Activated CD4-positive, alpha-beta T cell treated with anti-CD3 and anti-CD28 coated beads, Interleukin-2, amount 50 U/mL, for 24 hours (primary cell): ENCODE measurements at regions not wholly inside any gene's neighbourhood (a gene's known extent, or its start where the extent isn't known, plus 50 kb on each side); places are given as distances from the start of the nearest gene placed in this dataset.
"Not testable (repeated sequence)": the region's sequence is repeated elsewhere in the genome, so short reads cannot be mapped to it uniquely, and the experiment has no call there.

ENCODE experiments used
- DNase-seq, 2 donors: peaks; one replicate each; pipeline ENCODE4 v3.0.0-alpha.2; 2020; ENCODE audit warnings: low read depth in 1 of 2, low spot score in 1 of 2

DNA sequence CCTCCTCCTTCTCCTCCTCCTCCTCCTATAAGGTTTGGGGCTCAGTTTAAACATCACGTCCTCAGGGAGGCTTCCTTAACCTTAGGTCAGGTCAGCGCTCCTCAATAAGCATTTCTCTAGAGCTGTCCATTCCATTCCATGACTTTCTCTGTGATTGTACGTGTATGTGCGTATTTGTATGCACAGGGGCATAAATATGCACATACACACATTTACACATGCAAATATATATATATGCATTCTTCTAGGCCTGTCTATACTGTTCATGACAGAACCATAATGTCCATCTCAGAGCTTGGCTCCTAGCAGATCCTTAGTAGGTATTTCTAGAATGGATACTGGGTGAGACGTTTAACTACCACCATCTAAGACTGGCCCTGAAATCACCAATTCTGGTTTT, 258.6 kb downstream of the STIM2 start:
- no peak for DNase-seq

DNA sequence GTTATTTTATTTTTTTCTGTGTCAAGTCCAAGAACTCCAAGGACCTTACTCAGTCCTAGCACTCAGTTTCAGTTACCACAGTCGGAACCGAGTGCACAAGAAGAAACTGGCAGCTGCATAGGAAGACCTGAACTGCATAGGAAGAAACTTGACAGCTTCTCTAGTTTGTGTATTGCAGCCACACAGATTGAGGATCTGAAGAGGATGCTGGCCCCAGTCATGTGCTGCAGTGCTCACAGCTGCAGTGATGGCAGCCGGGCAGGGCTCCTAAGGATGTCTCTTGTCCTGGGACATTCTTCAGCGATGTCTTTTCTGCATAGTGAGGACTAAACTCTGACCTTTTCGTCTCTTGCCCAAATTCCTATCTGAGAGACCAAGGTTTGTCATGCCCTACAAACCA, 261.2 kb downstream of the STIM2 start:
- DNase-seq: no peak

DNA sequence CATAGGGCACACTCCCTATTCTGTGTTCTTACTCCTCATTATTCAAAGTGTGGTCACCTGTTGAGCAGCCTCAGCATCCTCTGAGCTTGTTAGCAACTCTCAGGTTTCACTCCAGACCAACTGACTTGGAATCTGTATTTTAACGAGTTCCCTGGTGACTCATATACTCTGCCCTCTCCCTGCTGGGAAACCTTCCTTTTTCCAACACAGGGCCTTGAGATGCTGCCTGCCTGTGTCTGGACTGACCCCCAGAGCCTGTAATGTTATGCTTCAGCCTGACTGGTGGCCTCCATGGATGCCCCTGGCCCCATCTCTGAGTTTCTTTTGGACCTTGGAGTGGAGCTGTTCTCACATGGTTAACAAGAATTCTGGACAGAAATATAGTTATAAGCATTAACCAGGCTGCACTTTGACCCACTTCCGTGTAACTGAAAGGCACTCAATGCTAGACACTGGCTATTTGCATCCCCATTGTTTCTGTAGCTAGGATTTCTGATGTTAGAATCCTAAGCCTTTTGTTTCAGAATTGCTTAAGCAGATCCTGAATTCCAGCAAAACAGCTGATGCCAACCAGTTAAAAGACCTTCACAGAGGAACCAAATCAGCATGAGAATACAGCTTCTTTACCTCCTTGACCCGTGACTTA, 262.6 kb downstream of the STIM2 start:
- no peak for DNase-seq

DNA sequence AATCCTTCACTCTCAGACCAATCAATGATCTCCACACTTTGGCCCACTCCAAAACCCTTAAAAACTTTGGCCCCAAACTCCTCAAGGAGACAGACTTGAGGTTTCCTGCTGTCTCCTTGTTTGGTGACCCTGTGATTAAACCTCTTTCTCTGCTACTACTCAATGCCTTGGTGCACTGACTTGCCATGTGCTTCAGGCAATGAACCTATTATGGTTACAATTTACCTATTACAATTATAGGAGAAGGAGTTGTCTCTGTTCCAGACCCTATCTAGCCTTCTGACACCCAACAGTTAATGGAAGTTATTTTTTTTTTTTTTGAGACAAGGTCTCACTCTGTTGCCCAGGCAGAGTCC, 263.1 kb downstream of the STIM2 start:
- no peak for DNase-seq

DNA sequence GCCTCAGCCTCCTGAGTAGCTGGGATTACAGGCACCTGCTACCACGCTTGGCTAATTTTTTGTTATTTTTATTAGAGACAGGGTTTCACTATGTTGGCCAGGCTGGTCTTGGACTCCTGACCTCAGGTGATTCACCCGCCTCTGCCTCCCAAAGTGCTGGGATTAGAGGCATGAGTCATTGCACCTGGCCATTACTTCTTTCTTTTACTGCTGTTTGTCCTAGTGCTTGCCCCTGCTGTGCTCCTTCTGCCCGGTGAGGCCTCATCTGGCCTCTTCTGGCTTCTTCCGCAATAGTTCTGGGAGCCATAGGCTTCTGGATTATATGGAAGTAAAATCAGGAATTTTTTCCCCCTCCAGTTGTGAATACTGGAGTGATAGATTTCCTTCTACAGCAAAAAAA, 266.3 kb downstream of the STIM2 start:
- DNase-seq: not testable (repeated sequence)

DNA sequence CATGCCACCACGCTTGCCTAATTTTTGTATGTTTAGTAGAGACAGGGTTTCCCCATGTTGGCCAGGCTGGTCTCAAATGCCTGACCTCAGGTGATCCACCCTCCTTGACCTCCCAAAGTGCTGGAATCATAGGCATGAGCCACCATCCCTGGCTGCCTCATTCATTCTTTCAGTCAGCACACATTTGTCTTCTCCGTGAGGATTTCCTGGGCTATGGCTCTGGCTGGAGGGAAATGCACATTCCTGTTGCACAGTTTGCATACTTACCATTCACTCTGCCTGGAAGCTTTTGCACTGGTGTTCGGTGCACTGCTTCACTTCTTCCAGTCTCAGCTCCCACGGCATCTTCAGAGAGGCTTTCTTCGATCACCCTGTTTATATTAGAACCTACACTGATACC, 267.8 kb downstream of the STIM2 start:
- DNase-seq: no peak

DNA sequence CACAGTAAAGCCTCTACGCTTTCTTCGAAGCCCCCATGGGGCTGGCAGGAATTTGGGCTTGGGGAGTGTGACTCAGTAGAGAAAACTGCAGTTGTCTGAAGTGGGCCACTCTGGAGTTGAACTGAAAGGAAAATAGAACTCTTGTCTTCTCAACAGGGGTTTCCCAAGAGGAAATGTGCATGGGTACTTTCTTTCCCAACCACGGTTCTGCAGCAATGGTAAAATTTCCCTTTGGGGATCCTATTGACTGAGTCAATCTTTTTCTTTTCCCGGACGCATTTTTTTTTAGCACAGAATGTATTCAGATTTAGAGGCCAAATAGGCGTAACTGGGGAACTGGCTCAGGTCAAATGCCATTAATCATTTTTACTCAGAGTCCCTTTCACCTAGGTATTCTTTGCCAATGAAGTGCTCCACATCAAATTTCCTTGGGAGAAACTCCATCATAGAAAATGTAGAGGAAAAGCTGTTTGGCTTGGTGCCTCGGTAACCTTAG, 269.3 kb downstream of the STIM2 start:
- no peak for DNase-seq

DNA sequence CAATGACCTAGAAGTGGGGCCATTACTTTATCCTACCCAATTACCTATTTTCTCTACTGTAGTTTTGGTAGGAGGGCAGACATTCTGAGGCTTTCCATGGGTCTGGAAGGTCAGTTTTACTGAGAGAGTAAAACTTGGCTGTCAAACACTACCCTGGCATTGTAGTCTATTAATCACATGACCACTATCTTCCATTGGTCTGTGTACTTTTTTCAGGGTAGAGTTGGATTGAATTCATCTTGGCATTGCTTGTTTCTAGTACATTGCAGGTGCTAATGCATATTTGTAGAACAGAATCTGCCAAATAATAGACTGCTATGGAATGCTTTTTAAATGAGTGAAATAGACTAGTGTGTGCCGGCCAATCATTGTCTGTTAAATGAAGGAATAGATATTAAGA, 271.9 kb downstream of the STIM2 start:
- DNase-seq: no peak

DNA sequence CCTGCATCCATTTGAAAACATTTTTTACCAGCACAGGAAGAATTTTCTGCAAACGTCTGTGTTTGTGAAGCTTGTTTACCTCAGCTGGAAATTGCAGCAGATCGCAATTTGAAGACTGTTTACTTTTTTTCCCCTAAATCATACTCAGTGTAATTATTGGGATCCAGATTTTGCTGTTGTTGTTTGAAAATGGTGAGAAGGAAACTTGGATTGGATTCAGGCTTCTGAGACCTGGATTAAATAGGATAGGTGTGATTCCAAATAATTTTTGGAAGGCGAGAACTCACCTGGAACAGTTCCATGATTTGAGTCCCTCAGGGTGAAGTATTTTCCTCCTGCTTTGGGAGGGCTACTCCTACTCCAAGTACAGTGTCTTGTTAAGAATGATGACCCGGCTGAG, 279.8 kb downstream of the STIM2 start:
- DNase-seq: no peak

DNA sequence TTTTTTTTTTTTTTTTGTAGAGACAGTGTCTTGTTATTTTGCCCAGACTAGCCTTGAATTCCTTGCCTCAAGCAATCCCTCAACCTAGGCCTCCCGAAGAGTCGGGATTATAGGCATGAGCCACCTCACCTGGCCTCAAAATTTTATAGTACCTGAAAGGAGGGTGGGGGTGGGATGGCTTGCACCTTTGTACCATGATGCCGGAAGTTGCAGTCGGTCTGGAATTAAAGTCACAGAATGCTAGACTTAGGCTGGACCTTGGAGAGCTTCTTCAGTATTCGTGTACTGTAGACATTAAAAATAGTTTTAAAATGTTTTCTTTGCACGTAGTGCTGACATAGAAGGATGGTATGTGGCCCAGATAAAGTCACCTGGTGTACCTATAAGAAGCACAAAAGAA, 280.9 kb downstream of the STIM2 start:
- DNase-seq: no peak

DNA sequence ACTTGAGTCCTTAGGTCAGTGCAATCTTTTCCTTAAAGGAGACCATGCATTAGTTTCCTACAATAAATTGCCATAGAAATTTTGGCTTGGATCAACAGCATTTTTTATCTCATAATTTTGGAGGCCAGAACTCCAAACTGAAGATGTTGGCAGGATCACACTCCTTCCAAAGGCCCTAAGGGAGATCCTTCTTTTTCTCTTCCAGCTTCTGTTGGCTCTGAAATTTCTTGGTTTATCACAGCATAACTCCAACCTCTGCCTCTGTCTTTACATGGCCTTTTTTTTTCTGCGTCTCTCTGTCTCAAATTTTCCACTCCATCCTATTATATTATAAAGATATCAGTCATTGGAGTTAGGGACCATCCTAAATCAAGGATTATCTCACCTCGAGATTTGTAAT, 282.2 kb downstream of the STIM2 start:
- DNase-seq: no peak

DNA sequence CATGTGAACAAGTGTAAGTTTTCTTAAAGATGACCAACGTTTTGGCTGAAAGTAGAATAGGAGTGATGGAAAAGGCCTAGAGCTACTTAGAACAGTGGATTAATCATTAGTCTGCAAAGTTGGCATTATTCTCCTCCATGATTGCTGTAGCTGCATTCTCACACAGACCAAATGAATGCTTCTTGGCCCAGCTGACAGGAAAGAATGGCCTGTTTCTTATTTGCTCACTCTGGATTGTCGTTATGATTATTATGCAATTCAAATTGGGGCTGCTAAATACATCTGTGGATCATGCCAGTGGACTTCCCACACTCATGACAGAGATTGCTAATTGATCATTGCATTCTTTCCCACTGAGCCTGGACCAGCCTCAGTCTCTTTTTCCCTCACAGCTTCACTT, 285.0 kb downstream of the STIM2 start:
- no peak for DNase-seq

DNA sequence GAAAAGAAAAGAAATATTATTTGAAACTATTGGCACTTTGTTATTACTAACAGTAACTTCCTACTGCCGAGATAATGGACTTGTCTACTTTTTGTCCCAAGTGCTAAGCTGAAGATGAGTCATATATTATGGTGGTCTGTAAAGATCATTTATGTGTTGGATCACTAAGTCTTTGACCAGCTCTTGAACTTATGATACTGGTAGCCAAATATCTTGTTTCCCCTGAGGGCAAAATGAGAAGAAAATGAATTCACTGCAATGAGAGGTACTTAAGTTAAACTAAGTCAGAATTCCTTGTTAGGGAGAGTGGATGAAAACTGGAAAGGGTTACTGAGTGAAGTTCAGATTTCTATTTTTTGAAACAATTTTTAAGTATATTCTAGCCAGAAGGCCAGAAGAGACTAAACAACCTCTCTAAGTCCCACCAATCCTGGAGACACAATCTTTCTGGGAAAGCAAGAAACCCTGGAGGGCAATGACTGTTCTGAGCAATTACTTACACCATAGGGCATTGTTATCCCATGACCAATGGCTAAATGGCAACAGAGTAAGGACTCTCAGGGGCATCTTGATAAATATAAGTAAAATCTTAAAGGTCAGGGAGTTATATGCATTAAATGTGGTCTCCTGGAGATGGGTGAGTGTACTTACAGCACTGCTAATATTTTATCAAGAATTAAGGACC, 287.7 kb downstream of the STIM2 start:
- no peak for DNase-seq

DNA sequence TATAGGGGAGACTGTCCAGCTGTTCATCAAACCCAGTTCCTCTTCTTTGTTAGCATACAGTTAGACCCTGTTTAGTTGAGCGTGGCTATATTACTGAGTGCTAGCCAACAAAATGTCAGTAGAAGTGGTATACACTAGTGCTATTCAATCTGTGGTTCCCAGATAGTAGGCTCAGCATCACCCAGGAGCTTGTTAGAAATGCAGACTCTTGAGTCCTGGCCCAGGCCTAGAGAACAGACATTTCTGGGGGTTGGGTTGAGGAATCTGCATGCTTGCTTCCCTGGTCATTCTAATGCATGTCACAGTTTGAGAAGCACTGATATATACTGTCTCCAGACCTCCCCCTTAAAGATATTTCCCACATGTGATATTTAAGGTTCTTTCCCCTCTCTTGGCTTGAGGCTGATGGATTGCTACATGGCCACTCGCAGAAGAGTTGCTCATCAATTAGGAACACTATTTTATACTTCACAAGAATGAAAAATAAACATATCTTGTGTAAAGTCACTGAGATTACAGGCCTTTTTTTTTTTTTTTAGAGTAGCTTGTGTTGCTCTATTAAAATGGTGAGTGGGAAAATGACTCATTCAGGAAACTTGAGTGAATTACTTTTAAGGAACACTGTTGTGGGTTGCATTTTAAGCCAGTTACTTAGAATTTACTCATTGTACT, 289.0 kb downstream of the STIM2 start:
- DNase-seq: no peak

DNA sequence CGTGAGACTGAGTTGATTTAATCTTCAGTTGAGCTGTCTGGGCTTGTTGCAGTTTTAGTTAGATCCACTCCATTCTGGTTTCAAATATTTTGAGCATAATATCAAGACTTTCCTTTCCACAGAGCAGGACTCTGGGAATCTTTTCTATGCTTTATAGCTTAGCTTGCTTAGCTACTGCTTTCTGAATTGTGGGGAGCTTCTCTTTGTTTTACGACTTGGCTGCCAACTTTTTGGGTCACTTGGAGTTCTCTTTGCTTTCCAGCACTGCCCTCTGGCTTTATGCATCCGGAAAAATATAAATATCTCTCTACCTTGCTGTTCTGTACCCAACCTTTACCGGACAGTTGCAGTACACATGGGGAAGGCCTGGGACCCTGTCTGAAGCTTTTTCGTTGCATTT, 292.1 kb downstream of the STIM2 start:
- DNase-seq: no peak

DNA sequence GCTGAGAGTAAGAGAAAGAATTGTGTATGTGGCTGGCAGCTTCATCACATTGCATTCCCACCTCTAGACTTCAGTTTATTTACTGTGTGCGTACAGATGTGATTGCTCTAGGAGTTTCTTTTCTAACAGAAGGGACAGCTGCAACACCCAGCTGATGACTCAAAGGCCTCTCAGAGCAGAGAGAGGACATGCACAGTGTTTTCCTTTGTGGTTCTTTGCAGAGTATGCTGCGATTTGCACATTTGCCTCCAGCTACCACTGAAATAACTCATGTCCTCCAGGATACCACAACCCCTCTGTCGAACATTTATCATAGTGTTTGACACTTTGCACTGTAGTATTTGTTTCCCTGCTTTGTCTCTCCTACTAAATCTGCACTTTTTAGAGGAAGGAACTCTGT, 294.1 kb downstream of the STIM2 start:
- DNase-seq: no peak

DNA sequence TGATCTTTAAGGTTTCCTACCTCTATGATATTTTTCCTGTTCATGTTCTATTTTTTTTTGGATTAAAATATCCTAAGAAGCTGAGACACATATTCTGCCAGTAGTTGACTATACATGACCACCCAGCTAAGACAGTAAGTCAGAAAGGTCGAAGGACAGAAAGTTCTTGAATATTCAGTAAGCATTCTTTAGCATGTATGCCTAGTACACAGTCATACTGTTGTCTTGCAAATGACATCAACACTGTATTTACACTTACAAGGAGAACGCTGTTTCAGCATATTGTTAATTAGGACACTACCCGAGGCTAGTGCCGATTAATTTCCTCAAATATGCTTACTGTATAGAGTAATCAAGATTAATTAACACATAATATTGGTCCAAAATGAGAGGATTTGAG, 300.6 kb downstream of the STIM2 start:
- no peak for DNase-seq

DNA sequence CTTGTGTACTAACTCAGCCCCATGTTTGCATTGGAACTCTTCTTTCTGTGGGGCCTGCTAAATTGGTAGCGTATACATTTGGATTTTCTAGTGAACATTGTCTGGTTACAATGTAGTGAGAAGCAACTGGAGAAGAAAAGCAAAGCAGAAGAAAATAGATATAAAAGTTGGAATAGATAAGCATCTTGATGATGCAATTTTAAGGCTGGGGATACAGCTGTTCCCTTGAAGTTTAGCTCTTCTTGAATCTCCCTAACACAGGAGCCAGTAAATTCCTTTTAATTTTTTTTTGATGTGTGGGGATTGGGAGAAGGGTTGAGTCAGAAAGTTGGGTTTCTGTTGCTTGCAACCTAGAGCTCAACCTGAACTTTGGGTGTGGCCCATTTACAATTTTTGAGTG, 308.1 kb downstream of the STIM2 start:
- no peak for DNase-seq

DNA sequence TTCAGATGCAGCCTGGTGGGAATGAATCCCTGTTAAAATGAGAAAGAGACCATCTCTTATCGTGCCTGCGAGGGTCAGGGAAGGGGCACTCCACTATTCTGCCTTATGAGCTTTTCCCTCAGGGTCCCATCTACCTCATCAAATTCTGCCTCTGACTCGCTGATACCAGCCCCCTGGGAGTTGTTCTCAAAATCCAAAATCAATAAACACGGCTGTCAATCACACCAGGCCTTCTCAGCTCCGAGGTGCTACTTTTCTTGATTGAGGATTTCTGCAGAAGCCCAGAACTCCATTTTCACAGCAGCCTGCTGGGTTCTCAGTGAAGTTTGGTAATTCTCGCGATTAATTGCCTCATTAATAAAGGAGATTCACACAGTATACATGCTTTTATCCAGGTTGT, 312.6 kb downstream of the STIM2 start:
- DNase-seq: no peak

DNA sequence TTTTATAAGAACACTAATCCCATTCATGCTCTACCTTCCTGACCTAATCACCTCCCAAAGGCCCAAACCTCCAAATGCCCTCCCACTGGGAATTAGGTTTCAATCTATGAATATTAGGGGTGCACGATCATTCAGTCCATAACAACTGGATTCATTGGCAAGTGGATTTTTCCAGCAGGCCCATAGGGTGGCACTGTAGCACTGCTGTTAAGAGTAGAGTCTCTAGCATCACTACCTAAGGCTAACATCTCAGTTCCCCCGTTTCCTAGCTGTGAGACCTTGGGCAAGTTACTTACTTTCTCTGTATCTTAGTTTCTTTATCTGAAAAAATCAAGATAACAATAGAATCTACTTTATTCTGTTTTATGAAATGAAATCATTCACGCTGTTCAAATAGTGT, 315.8 kb downstream of the STIM2 start:
- DNase-seq: no peak

DNA sequence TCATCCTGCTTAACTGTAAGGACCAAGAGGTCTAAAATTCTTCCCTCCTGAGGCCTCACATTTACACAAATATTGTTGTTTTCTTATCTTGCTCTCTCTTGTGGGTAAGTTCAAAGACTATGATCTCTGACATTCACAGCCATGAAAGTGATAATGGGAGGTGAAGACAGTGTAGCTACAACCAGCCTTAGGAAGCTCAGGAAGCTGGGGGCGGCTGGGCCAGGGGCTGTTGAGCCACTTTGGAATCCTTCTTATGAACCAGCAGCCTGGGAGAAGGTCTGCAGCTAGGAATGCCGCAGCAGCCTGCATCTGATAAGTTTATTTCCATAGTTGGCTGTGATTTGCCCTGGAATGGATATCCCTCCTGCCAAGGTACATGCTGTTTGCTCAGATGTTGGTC, 316.2 kb downstream of the STIM2 start:
- DNase-seq: no peak

DNA sequence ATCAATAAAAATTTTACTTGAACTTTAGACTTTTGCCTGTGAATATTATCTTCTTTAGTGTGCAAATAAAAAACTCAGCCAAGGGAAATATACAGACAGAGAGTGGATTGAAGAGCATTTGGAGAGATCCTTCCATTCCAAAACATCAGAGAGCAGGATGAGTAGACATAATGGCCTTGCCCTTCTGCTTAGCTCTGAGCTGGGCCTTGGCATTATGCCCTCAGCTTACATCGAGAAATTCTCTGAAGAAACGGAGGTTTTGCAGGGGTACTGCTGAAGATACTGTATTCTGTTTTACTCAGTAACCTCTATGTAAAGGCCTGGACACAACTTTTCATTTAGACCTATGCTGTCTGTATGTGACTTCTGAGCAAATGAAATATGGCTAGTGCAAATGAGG, 317.4 kb downstream of the STIM2 start:
- DNase-seq: no peak

DNA sequence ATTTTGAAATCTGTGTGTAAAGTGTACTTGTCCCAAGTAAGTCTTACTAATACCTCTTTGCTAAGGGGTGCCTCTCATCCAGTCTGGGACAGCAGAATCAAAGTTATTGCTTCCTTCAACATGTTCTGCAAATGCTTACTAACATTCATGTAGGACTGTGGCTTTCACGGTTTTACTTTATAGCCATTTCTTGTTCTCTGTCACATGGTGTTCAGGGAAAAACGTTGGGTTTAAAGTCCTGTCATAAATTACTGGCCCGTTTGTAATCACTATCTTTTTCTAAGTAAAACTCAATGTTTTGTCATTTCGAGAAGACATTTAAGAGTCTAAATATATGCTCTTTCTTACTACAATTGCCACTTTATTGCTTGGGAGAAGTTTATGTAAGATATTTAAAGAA, 321.1 kb downstream of the STIM2 start:
- DNase-seq: no peak
